NB4 (cell line): ENCODE measurements at regions not wholly inside any gene's neighbourhood (a gene's known extent, or its start where the extent isn't known, plus 50 kb on each side); places are given as distances from the start of the nearest gene placed in this dataset.

ENCODE experiments used
- CTCF ChIP-seq: IDR thresholded peaks from one replicate; pipeline ENCODE4 v1.5.1; 2012; ENCODE audit warnings: low read depth, low read length
- POLR2A ChIP-seq: IDR thresholded peaks from 2 replicates; pipeline ENCODE4 v1.6.1; 2011; ENCODE audit warnings: mild to moderate bottlenecking; ENCODE audit not compliant: insufficient read length; ENCODE audit errors: extremely low read depth

DNA sequence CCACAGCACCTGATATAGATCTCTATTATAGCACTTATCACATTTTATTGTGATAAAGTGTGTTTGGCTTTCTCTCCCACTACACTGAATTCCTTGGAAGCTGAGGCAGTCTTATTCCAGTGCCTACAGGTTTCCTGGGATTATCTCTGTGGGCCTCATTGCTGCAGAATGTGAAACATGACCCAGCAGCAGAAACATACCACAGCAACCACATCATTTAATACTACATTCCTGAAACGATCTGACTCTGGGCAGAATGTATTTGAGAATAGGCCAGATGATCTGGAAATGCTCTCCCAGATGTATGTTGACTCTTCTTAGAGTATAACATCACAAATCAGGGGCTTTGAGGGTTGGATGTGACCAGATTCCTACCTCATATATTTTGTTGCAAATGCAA lies 323.5 kb upstream of the TANK start:
- no peak for TF ChIP-seq POLR2A
- no peak for TF ChIP-seq CTCF
